ENCODE measurements at regions not wholly inside any gene's neighbourhood (a gene's known extent, or its start where the extent isn't known, plus 50 kb on each side); places are given as distances from the start of the nearest gene placed in this dataset.

- Mint-ChIP-seq H3K4me3 (no peak overlapping the region), H3K27me3 (peaks cover 30% of the 10 kb centered on the region), H3K27ac (no peak overlapping the region), H3K4me1 (ENCODE audit: low read depth) (no peaks in the 10 kb centered on the region), H3K9me3 (no peaks in the 10 kb centered on the region), H3K36me3 (ENCODE audit: low read depth) (no peaks in the 10 kb centered on the region)
- TF ChIP-seq, protein P1, sequence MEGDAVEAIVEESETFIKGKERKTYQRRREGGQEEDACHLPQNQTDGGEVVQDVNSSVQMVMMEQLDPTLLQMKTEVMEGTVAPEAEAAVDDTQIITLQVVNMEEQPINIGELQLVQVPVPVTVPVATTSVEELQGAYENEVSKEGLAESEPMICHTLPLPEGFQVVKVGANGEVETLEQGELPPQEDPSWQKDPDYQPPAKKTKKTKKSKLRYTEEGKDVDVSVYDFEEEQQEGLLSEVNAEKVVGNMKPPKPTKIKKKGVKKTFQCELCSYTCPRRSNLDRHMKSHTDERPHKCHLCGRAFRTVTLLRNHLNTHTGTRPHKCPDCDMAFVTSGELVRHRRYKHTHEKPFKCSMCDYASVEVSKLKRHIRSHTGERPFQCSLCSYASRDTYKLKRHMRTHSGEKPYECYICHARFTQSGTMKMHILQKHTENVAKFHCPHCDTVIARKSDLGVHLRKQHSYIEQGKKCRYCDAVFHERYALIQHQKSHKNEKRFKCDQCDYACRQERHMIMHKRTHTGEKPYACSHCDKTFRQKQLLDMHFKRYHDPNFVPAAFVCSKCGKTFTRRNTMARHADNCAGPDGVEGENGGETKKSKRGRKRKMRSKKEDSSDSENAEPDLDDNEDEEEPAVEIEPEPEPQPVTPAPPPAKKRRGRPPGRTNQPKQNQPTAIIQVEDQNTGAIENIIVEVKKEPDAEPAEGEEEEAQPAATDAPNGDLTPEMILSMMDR (IDR thresholded peaks at IDR 0.05), result no peak
- Histone ChIP-seq H3K27ac (ENCODE audit: low read depth in 1 of 2, low read length in 2 of 2) (no peak overlapping the region), H3K4me3 (ENCODE audit: low read length) (no peak overlapping the region), H3K4me1 (ENCODE audit: insufficient read depth, low read length) (no peaks in the 10 kb centered on the region), H3K36me3 (ENCODE audit: insufficient read depth, low read length) (no peaks in the 10 kb centered on the region), H3K9me3 (ENCODE audit: control insufficient read depth in 1 of 2, insufficient read depth in 1 of 2, low read length in 2 of 2) (no peaks in the 10 kb centered on the region), H3K27me3 (ENCODE audit: control insufficient read depth in 1 of 2, insufficient read depth in 2 of 2, low read length in 2 of 2) (peaks cover 0 to 12% of the 10 kb centered on the region in 2 experiments)
- ChIA-PET POLR2A (no interaction called here), CTCF (no interaction called here)
- ATAC-seq (ENCODE audit: poor library complexity), result no peak
- DNase-seq, result no peak
- intact Hi-C loops (cut with DNase I, micrococcal nuclease), result no loop called here
Observed at GRCh38 chr20:4585758-4586157, 100.5 kb upstream of the PRNP start.

GRCh38 chr20:4585104-4585753 lies 101.0 kb upstream of the PRNP start:
- H3K4me3 Mint-ChIP-seq, result no peak overlapping the region
- no peak for DNase-seq
- ChIA-PET POLR2A (no interaction called here), CTCF (no interaction called here)
- no peaks in the 10 kb centered on the region for H3K9me3 Mint-ChIP-seq
- H3K36me3 Mint-ChIP-seq (ENCODE audit: low read depth), result no peaks in the 10 kb centered on the region
- no peak overlapping the region for H3K27ac Mint-ChIP-seq
- Histone ChIP-seq H3K4me1 (ENCODE audit: insufficient read depth, low read length) (no peaks in the 10 kb centered on the region), H3K36me3 (ENCODE audit: insufficient read depth, low read length) (no peaks in the 10 kb centered on the region), H3K27me3 (ENCODE audit: control insufficient read depth in 1 of 2, insufficient read depth in 2 of 2, low read length in 2 of 2) (peaks cover 0 to 12% of the 10 kb centered on the region in 2 experiments), H3K27ac (ENCODE audit: low read depth in 1 of 2, low read length in 2 of 2) (no peak overlapping the region), H3K4me3 (ENCODE audit: low read length) (no peak overlapping the region), H3K9me3 (ENCODE audit: control insufficient read depth in 1 of 2, insufficient read depth in 1 of 2, low read length in 2 of 2) (no peaks in the 10 kb centered on the region)
- intact Hi-C loops (cut with DNase I, micrococcal nuclease), result no loop called here
- TF ChIP-seq, protein P1 (IDR thresholded peaks at IDR 0.05), result no peak
- no peaks in the 10 kb centered on the region for H3K4me1 Mint-ChIP-seq (ENCODE audit: low read depth)
- ATAC-seq (ENCODE audit: poor library complexity), result no peak
- peaks cover 30% of the 10 kb centered on the region for H3K27me3 Mint-ChIP-seq

- no peaks in the 10 kb centered on the region for H3K36me3 ChIP-seq (ENCODE audit: insufficient read depth, low read length)
- no peaks in the 10 kb centered on the region for H3K9me3 Mint-ChIP-seq
- DNase-seq, result no peak
- peaks cover 30% of the 10 kb centered on the region for H3K27me3 Mint-ChIP-seq
- intact Hi-C loops (cut with DNase I, micrococcal nuclease), result no loop called here
- H3K4me3 ChIP-seq (ENCODE audit: low read length), result no peak overlapping the region
- peaks cover 0 to 14% of the 10 kb centered on the region in 2 experiments for H3K27me3 ChIP-seq (ENCODE audit: control insufficient read depth in 1 of 2, insufficient read depth in 2 of 2, low read length in 2 of 2)
- no peaks in the 10 kb centered on the region for H3K4me1 ChIP-seq (ENCODE audit: insufficient read depth, low read length)
- no peak overlapping the region for H3K27ac ChIP-seq (ENCODE audit: low read depth in 1 of 2, low read length in 2 of 2)
- no peaks in the 10 kb centered on the region for H3K4me1 Mint-ChIP-seq (ENCODE audit: low read depth)
- POLR2A ChIA-PET, result no interaction called here
- no peak for ATAC-seq (ENCODE audit: poor library complexity)
- H3K36me3 Mint-ChIP-seq (ENCODE audit: low read depth), result no peaks in the 10 kb centered on the region
- CTCF ChIA-PET, result no interaction called here
- no peaks in the 10 kb centered on the region for H3K9me3 ChIP-seq (ENCODE audit: control insufficient read depth in 1 of 2, insufficient read depth in 1 of 2, low read length in 2 of 2)
- no peak overlapping the region for H3K27ac Mint-ChIP-seq
- TF ChIP-seq, protein P1 (IDR thresholded peaks at IDR 0.05), result no peak
- H3K4me3 Mint-ChIP-seq, result no peak overlapping the region
Observed at GRCh38 chr20:4584510-4584909, 101.7 kb upstream of the PRNP start.
